Progenitor cell of endocrine pancreas (in vitro differentiated cells): ENCODE measurements at regions not wholly inside any gene's neighbourhood (a gene's known extent, or its start where the extent isn't known, plus 50 kb on each side); places are given as distances from the start of the nearest gene placed in this dataset.

Experiments used
- DNase-seq: peaks from one replicate; pipeline ENCODE4 v3.0.0; 2021; ENCODE audit warnings: low spot score; ENCODE audit not compliant: unreplicated experiment
- H3K27ac Mint-ChIP-seq: 2 replicates; pipeline ENCODE4 v1.8.0; 2021; ENCODE audit warnings: mild to moderate bottlenecking, moderate library complexity, mixed read lengths
- H3K27me3 Mint-ChIP-seq: 2 replicates; pipeline ENCODE4 v1.8.0; 2021; ENCODE audit warnings: mixed read lengths
- H3K36me3 Mint-ChIP-seq: 2 replicates; pipeline ENCODE4 v1.8.0; 2022; ENCODE audit warnings: mixed read lengths; ENCODE audit not compliant: insufficient read depth
- H3K4me1 Mint-ChIP-seq: 2 replicates; pipeline ENCODE4 v1.8.0; 2021; ENCODE audit warnings: low read depth, mixed read lengths
- H3K4me3 Mint-ChIP-seq: 2 replicates; pipeline ENCODE4 v1.8.0; 2021; ENCODE audit warnings: low read depth, mild to moderate bottlenecking, moderate library complexity, mixed read lengths
- H3K9me3 Mint-ChIP-seq: 2 replicates; pipeline ENCODE4 v1.8.0; 2021; ENCODE audit warnings: low read depth, mixed read lengths
- CTCF ChIP-seq: fragments of 200-600 bp; sonication (generic); IDR thresholded peaks from one replicate; pipeline ENCODE4 v1.5.0; 2021; ENCODE audit warnings: antibody characterized with exemption, mild to moderate bottlenecking; ENCODE audit not compliant: unreplicated experiment

- peaks cover 3% of the 10 kb centered on the region for H3K4me1 Mint-ChIP-seq
- H3K27me3 Mint-ChIP-seq: no peaks in the 10 kb centered on the region
- DNase-seq: no peak
- no peak overlapping the region for H3K27ac Mint-ChIP-seq
- no peaks in the 10 kb centered on the region for H3K9me3 Mint-ChIP-seq
- TF ChIP-seq CTCF: no peak
- no peak overlapping the region for H3K4me3 Mint-ChIP-seq
- H3K36me3 Mint-ChIP-seq: no peaks in the 10 kb centered on the region
Observed at GRCh38 chr3:177490626-177491025, 293.3 kb upstream of the TBL1XR1 start.

DNA sequence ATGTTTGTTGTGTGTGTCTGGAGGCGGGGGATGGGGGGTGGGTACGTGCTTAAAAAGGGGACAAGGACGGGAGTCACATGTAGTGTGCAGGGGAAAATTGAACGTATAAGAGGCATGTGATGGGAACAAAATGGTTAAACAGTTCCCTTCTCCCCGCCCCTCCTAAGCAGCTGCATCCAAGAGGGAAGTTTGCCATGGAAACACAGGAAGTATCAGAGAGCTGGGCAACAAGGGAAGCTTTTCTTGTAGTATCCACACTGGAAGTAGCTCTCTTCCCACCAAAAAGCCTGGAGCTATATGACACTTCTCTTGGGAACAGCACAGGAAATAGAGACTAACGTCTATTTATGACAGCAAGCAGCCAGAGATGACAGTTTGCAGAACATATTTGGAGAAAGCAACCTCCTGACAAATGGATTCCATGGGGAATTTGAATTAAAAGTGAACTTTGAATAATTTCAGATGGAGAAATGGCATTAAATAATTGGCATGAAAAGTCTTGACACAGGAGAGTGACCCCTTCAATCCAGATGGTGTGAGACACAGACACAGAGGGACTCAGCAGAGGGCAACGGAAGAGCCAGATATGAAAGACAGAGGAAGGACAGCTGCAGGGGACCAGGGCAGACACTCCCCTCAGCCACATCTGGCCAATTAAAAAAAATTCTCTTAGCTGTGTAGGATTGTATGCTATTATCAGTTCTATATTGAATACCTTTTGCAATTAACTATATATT is 294.2 kb upstream of the TBL1XR1 start:
- H3K4me1 Mint-ChIP-seq: peaks cover 3% of the 10 kb centered on the region
- H3K4me3 Mint-ChIP-seq: no peak overlapping the region
- no peak for TF ChIP-seq CTCF
- H3K36me3 Mint-ChIP-seq: no peaks in the 10 kb centered on the region
- no peaks in the 10 kb centered on the region for H3K9me3 Mint-ChIP-seq
- no peak for DNase-seq
- no peaks in the 10 kb centered on the region for H3K27me3 Mint-ChIP-seq
- H3K27ac Mint-ChIP-seq: no peak overlapping the region

GRCh38 chr3:177493091-177493490 is 295.8 kb upstream of the TBL1XR1 start:
- TF ChIP-seq CTCF: no peak
- H3K36me3 Mint-ChIP-seq: no peaks in the 10 kb centered on the region
- no peak overlapping the region for H3K27ac Mint-ChIP-seq
- H3K4me1 Mint-ChIP-seq: peaks cover 3% of the 10 kb centered on the region
- H3K4me3 Mint-ChIP-seq: no peak overlapping the region
- no peaks in the 10 kb centered on the region for H3K9me3 Mint-ChIP-seq
- no peaks in the 10 kb centered on the region for H3K27me3 Mint-ChIP-seq
- no peak for DNase-seq

- peaks cover 3% of the 10 kb centered on the region for H3K4me1 Mint-ChIP-seq
- TF ChIP-seq CTCF: no peak
- H3K36me3 Mint-ChIP-seq: no peaks in the 10 kb centered on the region
- H3K9me3 Mint-ChIP-seq: no peaks in the 10 kb centered on the region
- H3K27ac Mint-ChIP-seq: no peak overlapping the region
- DNase-seq: no peak
- no peak overlapping the region for H3K4me3 Mint-ChIP-seq
- no peaks in the 10 kb centered on the region for H3K27me3 Mint-ChIP-seq
Observed at GRCh38 chr3:177494216-177494615, 296.9 kb upstream of the TBL1XR1 start.

DNA sequence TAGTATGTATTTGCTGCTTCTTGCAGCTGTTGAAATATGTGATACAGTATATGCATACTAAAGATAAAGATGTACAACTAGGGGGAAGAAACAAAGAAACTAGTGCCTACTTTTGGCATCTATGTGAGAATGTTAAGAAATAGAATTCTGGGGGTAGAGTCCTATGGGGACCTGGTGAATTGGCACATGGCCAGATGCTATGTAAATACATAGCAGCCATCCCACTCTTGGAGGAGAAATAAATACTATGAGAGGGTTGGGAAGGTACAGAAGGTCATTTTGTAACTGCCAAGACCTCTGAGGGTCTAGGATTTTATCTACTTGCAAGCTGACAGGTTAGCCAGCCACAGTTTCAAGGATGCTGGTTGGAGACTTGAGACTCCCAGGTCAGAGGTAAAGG is 298.3 kb upstream of the TBL1XR1 start:
- Mint-ChIP-seq H3K4me3 (no peak overlapping the region), H3K4me1 (peaks cover 9% of the 10 kb centered on the region), H3K27ac (no peak overlapping the region), H3K27me3 (no peaks in the 10 kb centered on the region), H3K9me3 (peaks cover 4% of the 10 kb centered on the region), H3K36me3 (no peaks in the 10 kb centered on the region)
- TF ChIP-seq CTCF: no peak
- DNase-seq: no peak
